Hematopoietic multipotent progenitor cell treated with erythropoietin and hydrocortisone succinate and interleukin-3 and kit ligand, for 15 days (in vitro differentiated cells): ENCODE measurements at regions not wholly inside any gene's neighbourhood (a gene's known extent, or its start where the extent isn't known, plus 50 kb on each side); places are given as distances from the start of the nearest gene placed in this dataset.
"Not testable (repeated sequence)": the region's sequence is repeated elsewhere in the genome, so short reads cannot be mapped to it uniquely, and the experiment has no call there.

ENCODE experiments used
- DNase-seq: peaks from one replicate; pipeline ENCODE4 v3.0.0-alpha.2; 2015; ENCODE audit warnings: low spot score

DNA sequence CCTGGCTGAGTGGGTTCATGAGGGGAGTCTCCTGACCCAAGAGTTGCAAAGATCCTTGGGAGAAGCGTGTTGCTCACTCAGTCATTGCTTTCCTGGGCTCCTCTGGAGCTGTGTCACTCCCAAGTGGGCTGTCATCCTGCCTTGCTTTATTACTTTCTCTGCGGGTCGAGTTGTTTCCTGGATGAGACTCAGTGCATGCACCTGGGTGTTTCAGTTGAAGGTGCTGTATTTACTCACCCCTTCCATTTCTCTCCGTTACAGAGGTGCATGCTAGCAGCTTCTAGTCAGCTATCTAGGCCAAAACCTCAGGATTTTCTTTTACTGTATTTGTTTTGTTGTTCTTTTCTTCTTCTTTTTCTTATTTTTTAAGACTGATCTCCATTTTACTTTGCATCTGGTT, 785.5 kb upstream of the EDIL3 start:
- no peak for DNase-seq

DNA sequence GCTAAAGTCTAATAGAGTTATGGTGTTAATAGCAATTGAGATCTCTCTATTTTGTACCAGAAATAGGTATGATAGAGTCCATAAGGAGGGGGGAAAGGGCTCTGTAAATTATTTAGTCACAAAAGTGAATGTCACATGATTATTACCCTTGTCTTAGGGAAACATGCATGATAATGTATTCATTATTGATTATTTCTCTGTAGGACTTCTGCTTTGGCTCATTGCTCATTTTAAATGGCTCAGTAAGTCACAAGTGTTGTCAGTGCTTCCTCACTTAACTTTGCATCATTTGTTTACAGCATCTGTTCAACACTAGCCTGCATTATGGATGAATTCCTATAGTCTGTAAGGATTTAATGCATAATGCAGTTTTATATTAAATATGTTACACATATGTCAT, 788.8 kb upstream of the EDIL3 start:
- no peak for DNase-seq

DNA sequence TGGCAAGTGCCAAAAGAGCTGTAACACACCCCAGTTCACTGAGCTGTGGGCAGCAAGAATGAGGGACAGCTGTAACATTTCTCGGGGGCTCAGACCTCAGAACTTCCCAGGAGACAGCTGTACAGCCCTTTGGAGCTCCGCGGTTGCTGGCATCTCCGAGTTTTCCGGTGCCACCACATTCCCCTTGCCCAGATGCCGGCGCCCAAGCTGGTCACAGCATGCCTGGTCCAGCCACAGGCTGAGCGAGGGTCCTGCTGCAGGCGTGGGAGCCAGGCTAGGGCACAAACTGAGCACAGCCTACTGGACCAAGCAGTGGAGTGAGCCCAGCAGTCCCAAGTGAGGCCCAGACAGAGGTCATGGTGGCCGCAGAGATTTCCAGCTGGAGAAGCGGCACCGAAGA, 797.7 kb upstream of the EDIL3 start:
- DNase-seq = no peak

DNA sequence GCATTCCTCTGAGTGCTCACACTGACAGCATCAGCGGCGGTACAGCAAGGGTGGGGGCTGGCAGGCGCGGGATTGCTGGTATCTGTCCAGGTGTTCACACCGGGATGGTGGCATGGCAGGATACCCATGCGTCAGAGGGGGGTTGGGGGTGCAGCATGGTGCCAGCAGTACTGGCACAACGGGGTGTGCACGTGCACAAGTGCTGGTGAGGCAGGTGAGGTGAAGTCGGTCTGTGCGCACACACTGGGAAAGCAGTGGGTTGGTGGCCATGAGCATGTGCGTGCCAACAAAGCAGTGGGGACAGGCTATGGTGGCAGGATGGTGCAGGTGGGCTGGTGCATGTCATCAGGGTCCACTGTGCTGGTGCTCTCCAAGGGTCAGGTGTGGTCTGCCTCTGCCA, 819.6 kb upstream of the EDIL3 start:
- no peak for DNase-seq

DNA sequence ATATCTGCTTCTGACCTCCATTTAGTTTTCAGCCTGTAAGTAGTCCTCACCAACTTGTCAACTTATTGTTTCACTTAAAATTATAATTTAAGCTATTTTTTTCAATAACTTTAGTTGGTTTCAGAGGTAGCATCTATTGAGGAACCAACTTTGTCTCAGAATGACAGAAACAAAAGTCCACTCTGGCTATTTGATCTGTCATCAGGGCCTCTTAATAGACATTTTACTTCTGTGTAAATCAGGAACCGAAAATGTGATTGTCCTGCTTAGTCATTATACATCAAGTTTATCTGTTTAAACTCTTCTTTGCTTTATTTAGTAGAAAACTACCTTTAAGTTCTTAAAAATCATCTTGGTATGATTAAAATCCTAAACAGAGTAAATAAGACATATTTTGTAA, 820.8 kb upstream of the EDIL3 start:
- DNase-seq = no peak

DNA sequence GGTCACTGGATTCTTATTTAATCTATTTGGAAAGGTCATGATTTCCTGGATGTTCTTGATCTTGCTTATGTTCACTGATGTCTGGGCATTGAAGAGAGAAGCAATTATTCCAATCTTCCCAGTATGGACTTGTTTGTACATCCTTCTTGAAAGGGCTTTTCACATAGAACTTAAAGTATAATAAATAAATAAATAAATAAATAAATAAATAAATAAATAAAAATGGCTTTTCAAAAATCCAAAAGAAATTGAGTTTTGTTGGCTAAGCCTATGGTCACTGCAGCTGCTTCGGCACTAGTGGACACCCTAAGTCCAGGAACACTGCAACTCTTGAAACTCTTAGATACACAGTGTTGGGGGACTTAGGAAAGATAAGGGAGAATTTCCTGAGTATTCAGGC, 840.7 kb upstream of the EDIL3 start:
- DNase-seq = no peak

DNA sequence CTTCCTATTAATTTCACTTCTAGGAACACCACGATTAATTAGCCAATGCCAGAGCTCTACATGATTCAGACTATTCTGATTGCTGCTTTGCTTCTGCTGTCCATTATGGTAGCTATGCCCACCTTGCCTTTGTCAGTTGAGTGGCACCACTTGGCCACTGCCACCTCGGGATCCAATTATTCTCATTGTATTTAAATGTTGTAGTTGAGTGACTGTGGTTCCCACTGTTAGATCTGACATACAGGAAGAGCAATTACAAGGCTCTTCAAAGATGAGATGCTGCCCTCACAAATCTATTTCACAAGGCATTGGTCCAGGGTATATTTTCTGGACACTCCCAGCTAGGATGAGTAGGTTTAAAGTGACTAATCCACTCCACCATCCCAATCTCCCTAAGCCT, 864.5 kb upstream of the EDIL3 start:
- no peak for DNase-seq

DNA sequence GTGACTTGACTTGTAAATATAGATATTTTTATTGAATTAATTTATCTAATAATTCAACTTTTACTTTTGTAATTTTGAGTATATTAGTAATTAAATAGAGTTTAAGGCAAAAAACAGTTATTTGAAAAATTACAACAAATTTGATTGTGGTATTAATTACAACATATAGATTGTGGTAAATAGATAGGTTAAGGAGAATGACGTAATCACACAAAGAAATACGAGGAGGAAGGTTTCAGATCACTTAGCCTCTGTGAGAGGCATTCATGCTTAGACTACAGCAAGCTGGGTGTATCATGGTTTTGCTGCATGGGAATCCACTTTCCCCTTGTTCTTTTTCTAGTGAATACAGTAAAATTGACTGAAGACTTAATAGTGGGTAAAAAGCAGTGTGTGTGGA, 878.4 kb upstream of the EDIL3 start:
- DNase-seq = no peak

DNA sequence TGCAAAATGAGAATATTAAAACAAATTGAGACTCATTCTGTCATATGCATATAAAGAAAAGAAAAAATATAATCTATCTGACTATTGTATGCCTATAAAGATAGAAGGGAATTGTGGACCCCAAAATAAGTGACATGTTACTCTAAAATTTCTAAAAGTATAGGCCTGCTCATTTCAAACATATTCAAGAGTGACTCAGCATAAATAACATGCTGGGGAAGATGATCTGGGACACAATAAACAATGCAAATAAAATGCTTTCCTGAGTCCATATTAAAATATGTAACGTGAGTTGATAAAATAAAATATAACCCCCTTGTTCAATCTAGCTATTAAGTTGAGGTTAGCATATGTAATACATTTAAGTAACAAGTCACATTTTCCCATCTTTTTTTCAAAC, 882.0 kb upstream of the EDIL3 start:
- no peak for DNase-seq

DNA sequence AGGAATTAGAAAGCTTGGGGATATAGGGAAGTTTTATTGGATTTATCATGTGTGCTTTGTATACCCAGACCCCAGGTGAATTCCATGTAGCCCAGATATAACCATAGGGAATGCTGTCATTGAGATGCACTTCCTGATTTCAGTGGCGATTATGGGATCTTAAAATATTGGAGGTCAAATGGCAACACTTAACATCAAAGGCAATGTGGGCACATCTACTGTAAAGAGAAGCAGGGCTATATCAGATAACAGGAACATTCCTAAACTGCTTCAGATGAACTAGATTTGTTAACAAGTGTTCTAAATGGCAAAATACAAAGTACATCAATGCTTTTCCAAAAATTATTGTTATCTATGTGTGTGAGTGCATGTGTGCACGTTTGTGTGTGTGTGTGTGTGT, 883.5 kb upstream of the EDIL3 start:
- no peak for DNase-seq

DNA sequence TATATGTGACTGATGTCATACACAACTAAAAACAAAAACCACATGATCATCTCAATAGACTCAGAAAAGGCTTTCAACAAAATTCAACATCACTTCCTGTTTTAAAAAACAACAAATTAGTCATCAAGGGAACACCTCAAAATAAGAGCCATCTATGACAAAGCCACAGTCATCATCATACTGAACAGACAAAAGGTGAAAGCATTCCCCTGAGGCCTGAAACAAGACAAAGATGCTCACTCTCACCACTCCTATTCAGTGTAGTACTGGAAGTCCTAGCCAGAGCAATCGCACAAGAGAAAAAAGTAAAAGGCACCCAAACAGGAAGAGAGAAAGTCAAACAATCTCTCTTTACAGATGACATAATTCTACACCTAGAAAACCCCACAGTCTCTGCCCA, 893.5 kb upstream of the EDIL3 start:
- no peak for DNase-seq

DNA sequence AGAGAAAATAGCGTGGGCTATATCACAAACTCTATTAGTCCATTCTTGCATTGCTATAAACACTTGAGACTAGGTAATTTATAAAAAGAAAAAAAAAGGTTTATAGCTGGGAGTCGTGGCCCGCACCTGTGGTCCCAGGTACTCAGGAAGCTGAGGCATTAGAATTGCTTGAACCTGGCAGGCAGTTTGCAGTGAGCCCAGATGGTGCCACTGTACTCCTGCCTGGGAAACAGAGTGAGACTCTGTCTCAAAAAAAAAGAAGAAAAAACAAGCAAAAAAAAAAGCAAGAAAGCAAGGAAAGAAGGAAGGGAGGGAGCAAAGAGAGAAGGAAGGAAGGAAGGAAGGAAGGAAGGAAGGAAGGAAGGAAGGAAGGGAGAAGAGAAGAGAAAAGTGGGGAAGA, 904.2 kb upstream of the EDIL3 start:
- no peak for DNase-seq

DNA sequence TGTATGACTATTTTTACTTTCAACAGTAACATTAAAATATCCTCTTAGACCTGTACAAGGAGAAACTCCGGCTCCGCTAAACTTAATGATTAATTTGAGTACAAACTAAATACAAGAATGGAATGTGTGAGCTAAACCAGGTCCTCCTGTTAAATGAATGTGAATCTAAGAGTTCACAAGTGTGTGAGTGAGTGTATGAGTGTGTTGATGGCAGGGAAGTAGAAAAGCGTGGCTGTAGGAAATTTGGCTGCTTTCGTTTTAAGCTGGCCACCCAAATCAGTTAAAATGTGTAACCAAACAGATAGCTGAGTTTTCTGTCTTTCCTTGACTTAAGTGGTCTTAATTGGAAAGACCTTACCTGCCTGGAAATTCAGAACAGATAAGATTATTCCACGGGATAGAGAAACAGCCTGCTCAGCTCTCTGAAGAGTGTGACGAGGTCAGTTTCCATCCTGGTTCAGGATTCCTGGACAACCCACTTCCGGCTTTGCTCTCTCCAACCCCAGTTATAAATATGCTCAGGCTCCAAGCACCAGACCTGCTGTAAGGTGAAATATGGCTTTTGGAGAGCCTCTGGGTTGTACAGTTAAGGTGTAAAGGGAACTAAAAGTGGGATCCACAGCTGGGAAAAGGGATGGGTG, 908.6 kb upstream of the EDIL3 start:
- no peak for DNase-seq

DNA sequence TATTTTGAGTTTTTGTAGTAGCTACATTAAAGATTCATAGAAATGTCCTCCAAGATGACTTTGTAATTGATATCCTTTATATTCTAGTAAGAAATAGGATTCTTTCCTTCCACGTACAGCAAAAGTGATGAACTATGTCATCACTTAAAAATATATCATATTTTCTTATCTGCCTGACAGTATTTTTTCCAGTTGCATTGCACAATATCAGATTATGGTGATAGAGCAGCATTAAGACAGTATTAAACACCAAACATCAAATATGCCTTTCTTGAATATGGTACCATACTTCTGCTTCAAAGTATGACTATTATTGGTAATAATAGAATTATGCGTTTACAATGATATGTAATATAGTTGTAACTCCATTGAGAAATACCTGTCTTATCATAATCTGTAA, 919.8 kb upstream of the EDIL3 start:
- no peak for DNase-seq

DNA sequence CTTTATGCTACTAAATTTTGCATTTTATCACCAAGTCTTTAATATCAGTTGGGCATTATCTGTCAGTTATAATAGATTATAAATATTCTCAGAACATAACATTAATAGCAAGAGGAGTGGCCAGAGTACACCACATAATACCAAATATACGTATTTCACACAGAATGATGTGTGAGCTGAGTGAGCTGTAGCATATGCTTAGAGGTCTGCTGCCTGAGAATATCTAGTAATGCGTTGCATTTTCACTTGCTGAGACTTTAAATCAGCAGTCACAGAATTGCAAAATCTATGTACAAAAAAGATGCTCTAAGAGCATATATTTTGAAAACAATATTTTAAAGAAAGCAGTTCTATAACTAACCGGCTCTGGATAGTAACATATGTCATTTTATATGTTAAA, 921.1 kb upstream of the EDIL3 start:
- DNase-seq = no peak

DNA sequence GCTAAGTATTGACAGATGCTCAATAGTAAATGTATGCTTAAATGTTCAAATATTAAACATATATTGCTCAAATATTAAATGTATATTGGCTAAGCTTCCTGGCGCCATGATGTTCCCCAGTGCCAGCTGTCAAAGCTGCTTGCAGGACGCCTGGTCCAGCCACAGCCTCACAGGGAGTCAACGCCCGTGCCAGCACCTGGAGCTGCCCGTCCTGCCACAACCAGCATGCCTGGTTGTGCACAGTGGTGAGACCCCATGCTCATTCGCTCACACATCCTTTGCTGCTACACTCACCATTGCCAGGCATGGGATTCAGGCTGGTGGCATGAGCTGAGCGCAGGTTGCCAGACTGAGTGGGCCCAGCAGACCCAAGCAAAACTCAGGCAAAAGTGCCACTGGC, 926.9 kb upstream of the EDIL3 start:
- DNase-seq = no peak

DNA sequence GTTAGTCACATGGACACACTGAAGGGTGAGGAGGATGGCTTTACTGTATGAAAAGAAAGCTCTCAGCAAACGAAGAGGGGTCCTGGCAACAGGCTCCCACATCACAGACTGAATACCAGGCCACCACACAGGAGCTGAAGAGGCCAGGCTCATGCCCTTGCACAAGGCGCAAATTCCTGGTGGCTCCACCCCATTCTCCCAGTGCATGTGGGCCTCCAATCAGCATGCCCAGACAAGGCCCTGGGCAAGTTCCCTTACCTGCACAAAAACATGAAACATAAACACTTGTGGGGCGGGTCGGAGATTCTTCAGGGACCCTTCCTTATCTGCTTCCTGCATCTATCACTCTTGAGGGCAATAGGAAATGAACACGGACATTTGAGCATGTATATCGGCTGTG, 935.8 kb upstream of the EDIL3 start:
- no peak for DNase-seq

DNA sequence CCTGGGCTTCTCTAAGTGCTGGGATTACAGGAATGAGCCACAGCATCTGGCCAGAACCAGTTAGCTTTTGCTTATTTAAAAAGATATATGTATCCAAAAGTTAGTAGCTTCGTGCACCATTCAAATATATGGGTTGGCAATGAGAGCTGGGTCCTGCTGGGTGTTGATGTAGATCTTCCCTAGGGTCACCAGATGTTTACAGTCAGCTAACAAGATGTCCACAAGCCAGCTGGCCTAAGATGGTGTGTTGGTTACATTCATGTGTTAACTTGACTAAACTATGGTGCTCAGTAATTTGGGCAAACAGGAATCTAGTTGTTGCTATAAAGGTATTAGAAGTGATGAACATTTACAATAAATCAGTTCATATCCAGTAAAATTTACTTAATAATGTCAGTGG, 948.6 kb upstream of the EDIL3 start:
- DNase-seq = no peak

DNA sequence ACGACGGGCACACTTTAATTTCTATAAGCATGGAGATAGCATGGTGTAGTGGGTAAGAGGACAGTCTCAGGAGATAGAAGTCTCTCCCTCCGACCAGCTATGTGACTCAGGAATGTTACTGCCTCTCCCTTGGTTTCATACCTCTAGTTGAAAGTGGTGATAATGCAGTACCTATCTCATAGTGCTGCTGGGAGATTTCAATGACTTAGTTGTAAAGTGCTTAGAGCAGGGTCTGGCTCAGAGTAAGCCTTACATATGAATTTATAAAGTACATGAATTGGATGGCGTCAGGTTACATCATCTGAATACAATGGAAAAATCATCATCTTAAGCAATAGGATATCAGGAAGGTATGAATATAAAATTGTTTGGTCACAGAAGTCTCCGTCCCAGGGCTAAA, 952.8 kb upstream of the EDIL3 start:
- no peak for DNase-seq

DNA sequence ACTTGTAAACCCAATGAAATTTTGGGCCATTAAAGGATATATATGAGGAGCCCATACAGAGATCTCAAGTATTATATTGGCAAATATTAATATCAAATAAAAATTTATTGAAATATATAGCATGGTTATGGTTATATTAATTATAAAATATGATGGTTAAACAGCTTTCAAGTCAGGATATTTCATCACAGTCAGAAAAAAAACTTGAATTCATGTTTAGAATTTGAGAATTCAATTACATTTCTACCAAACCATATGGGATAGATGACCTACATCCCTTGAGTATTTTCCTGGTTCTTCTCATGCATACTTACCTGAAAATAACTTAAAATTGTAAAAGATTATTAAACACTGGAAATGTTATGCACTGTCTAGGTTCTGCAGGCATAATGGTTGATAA, 956.1 kb upstream of the EDIL3 start:
- no peak for DNase-seq

DNA sequence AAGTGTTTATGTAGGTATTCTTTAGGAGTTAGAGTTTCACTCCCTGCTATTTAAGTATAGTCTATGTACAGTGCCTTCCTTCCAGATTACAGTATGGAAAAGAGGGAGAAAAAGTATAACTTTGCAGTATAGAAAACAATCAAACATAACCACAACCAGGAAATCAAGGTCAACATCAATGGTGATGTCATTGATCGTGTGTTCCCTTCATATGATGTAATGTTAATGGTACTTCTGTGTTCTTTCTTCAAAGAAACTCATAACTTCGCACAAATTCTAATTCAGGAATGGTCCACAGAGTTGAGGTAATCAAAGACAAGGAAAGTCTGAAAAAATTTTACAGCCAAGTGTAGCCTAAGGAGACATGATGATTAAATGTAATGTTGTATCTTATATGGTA, 961.1 kb upstream of the EDIL3 start:
- no peak for DNase-seq

DNA sequence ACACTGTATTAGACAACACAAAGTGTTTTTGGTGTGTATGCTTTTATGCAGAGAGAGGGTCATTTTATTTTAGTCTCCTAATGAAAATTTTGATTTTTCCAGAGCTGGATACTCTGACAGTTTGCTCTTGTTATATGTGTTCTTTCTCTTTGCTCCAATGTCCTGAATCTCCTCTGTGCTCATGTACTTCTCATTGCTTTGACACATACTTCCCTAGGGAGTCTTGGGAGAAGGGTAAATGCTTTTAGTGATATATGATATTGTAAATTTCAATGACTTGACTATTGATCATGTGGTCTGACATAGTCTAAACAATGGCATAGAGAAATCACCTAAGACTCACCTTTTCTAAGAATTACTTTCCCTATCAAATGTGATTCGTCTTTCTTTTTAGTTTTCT, 972.6 kb upstream of the EDIL3 start:
- no peak for DNase-seq

DNA sequence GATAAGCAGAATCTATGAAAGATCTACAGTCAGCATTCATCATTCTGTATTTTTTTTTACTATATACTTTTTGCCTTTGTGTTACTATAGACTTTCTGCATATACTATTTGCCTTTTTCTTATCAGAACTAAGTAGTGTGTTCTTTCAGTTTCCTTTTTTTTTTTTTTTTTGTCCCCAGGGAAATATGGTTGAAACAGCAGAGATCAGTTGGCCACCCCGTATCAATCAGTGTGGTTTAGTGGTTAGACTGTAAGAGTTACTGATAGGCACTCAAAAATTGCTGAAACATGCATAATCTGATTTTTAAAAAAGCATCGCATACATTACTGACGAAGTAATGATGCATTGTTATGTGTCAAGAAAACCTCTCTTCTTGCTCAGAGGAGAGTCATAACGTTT, 990.8 kb upstream of the EDIL3 start:
- no peak for DNase-seq

DNA sequence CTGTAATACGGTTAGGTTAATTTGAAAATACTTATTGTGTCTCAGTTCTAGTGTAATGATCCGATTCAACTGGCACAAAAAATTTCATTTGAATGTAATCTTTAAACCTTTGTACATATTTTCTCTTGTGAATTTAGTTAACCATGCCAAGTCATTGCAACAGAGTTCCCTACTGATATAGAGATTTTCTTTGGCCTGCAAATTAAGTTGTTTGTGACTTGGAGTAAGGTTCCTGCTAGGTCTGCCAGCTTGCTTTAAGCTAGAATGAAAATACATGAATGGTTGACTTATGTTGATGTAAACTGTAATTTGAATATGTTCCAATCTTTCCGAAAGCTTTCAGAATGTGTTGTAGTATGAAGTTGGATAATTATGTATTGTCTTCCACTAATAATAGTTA, 1004.1 kb upstream of the EDIL3 start:
- no peak for DNase-seq

DNA sequence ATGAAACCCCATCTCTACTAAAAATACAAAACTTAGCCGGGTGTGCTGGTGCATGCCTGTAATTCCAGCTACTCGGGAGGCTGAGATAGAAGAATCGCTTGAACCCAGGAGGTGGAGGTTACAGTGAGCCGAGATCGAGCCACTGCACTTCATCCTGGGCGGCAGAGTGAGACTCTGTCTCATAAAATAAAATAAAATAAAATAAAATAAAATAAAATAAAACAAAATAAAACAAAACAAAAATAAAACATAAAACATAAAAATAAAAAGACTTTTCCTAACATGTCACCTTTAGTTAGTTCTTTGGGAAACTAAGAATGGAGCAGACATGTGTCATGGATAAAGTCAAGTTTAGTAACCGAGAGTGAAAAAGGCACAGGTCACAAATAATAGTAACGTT, 1007.6 kb upstream of the EDIL3 start:
- DNase-seq = not testable (repeated sequence)
